Activated T-helper 2 cell treated with anti-CD3 and anti-CD28 coated beads, Interferon-gamma antibody, Interleukin-2, Interleukin-4, amounts not matched to agents 10 μg/mL and 5 μg/mL and 100 μg/mL, durations not matched to agents 14 hours and 24 hours and 36 hours (primary cell): ENCODE measurements at regions not wholly inside any gene's neighbourhood (a gene's known extent, or its start where the extent isn't known, plus 50 kb on each side); places are given as distances from the start of the nearest gene placed in this dataset.

ENCODE experiments used
- DNase-seq: peaks from one replicate; pipeline ENCODE4 v3.0.0; 2021; ENCODE audit warnings: low spot score
- H3K27ac Mint-ChIP-seq: one replicate; pipeline ENCODE4 v1.8.0; 2021; ENCODE audit warnings: mixed read lengths
- H3K27me3 Mint-ChIP-seq: one replicate; pipeline ENCODE4 v1.8.0; 2021; ENCODE audit warnings: low read depth, mixed read lengths
- H3K36me3 Mint-ChIP-seq: one replicate; pipeline ENCODE4 v1.8.0; 2021; ENCODE audit warnings: low read depth, mixed read lengths
- H3K4me1 Mint-ChIP-seq: one replicate; pipeline ENCODE4 v1.8.0; 2021; ENCODE audit warnings: low read depth, mixed read lengths
- H3K4me3 Mint-ChIP-seq: one replicate; pipeline ENCODE4 v1.8.0; 2021; ENCODE audit warnings: low read depth, mild to moderate bottlenecking, moderate library complexity, mixed read lengths
- H3K9me3 Mint-ChIP-seq: one replicate; pipeline ENCODE4 v1.8.0; 2021; ENCODE audit warnings: mixed read lengths
- intact Hi-C: fragments of 100-400 bp; cut with micrococcal nuclease; formaldehyde crosslinking; loops from one replicate; pipeline ENCODE4 v1.15.1; 2023

- DNase-seq = no peak
- H3K9me3 Mint-ChIP-seq = peaks cover 8% of the 10 kb centered on the region
- H3K27ac Mint-ChIP-seq = no peak overlapping the region
- H3K4me1 Mint-ChIP-seq = no peaks in the 10 kb centered on the region
- no peak overlapping the region for H3K4me3 Mint-ChIP-seq
- intact Hi-C loops = no loop called here
- H3K27me3 Mint-ChIP-seq = no peaks in the 10 kb centered on the region
- H3K36me3 Mint-ChIP-seq = no peaks in the 10 kb centered on the region
Observed at GRCh38 chr11:22984045-22984444, 123.8 kb upstream of the CCDC179 start.

- H3K27ac Mint-ChIP-seq = no peak overlapping the region
- peaks cover 20% of the 10 kb centered on the region for H3K9me3 Mint-ChIP-seq
- no peaks in the 10 kb centered on the region for H3K27me3 Mint-ChIP-seq
- H3K4me3 Mint-ChIP-seq = no peak overlapping the region
- DNase-seq = no peak
- H3K4me1 Mint-ChIP-seq = no peaks in the 10 kb centered on the region
- H3K36me3 Mint-ChIP-seq = no peaks in the 10 kb centered on the region
- intact Hi-C loops = no loop called here
Observed at GRCh38 chr11:22989371-22989770, 129.1 kb upstream of the CCDC179 start.

- no peak overlapping the region for H3K4me3 Mint-ChIP-seq
- peaks cover 20% of the 10 kb centered on the region for H3K9me3 Mint-ChIP-seq
- no peaks in the 10 kb centered on the region for H3K36me3 Mint-ChIP-seq
- no peak overlapping the region for H3K27ac Mint-ChIP-seq
- no peaks in the 10 kb centered on the region for H3K27me3 Mint-ChIP-seq
- DNase-seq = no peak
- no peaks in the 10 kb centered on the region for H3K4me1 Mint-ChIP-seq
- intact Hi-C loops = no loop called here
Observed at GRCh38 chr11:22991196-22991595, 130.9 kb upstream of the CCDC179 start.

GRCh38 chr11:23006730-23007129 is 146.5 kb upstream of the CCDC179 start:
- Mint-ChIP-seq H3K4me1 (no peaks in the 10 kb centered on the region), H3K27me3 (no peaks in the 10 kb centered on the region), H3K36me3 (no peaks in the 10 kb centered on the region), H3K4me3 (no peak overlapping the region), H3K9me3 (peaks cover 21% of the 10 kb centered on the region), H3K27ac (no peak overlapping the region)
- intact Hi-C loops = no loop called here
- no peak for DNase-seq

GRCh38 chr11:23010790-23011335 is 150.6 kb upstream of the CCDC179 start:
- Mint-ChIP-seq H3K36me3 (no peaks in the 10 kb centered on the region), H3K4me3 (no peak overlapping the region), H3K27me3 (no peaks in the 10 kb centered on the region), H3K27ac (no peak overlapping the region), H3K4me1 (no peaks in the 10 kb centered on the region), H3K9me3 (no peaks in the 10 kb centered on the region)
- intact Hi-C loops = no loop called here
- no peak for DNase-seq

- H3K4me3 Mint-ChIP-seq = no peak overlapping the region
- no peaks in the 10 kb centered on the region for H3K9me3 Mint-ChIP-seq
- intact Hi-C loops = no loop called here
- no peaks in the 10 kb centered on the region for H3K4me1 Mint-ChIP-seq
- H3K27me3 Mint-ChIP-seq = no peaks in the 10 kb centered on the region
- H3K36me3 Mint-ChIP-seq = no peaks in the 10 kb centered on the region
- no peak overlapping the region for H3K27ac Mint-ChIP-seq
- DNase-seq = no peak
Observed at GRCh38 chr11:23012930-23013329, 152.7 kb upstream of the CCDC179 start.

GRCh38 chr11:23013509-23013908 is 153.2 kb upstream of the CCDC179 start:
- Mint-ChIP-seq H3K4me1 (no peaks in the 10 kb centered on the region), H3K27me3 (no peaks in the 10 kb centered on the region), H3K9me3 (no peaks in the 10 kb centered on the region), H3K27ac (no peak overlapping the region), H3K36me3 (no peaks in the 10 kb centered on the region), H3K4me3 (no peak overlapping the region)
- intact Hi-C loops = no loop called here
- DNase-seq = no peak

- Mint-ChIP-seq H3K36me3 (no peaks in the 10 kb centered on the region), H3K9me3 (no peaks in the 10 kb centered on the region), H3K27ac (no peak overlapping the region), H3K4me3 (no peak overlapping the region), H3K27me3 (no peaks in the 10 kb centered on the region), H3K4me1 (no peaks in the 10 kb centered on the region)
- no peak for DNase-seq
- intact Hi-C loops = no loop called here
Observed at GRCh38 chr11:23021287-23021863, 161.1 kb upstream of the CCDC179 start.

- no peaks in the 10 kb centered on the region for H3K27me3 Mint-ChIP-seq
- H3K4me1 Mint-ChIP-seq = no peaks in the 10 kb centered on the region
- H3K27ac Mint-ChIP-seq = no peak overlapping the region
- H3K36me3 Mint-ChIP-seq = no peaks in the 10 kb centered on the region
- no peaks in the 10 kb centered on the region for H3K9me3 Mint-ChIP-seq
- H3K4me3 Mint-ChIP-seq = no peak overlapping the region
- no peak for DNase-seq
- intact Hi-C loops = no loop called here
Observed at GRCh38 chr11:23022854-23023253, 162.6 kb upstream of the CCDC179 start.

- H3K27ac Mint-ChIP-seq = no peak overlapping the region
- no peaks in the 10 kb centered on the region for H3K4me1 Mint-ChIP-seq
- H3K9me3 Mint-ChIP-seq = no peaks in the 10 kb centered on the region
- DNase-seq = no peak
- intact Hi-C loops = no loop called here
- H3K4me3 Mint-ChIP-seq = no peak overlapping the region
- H3K36me3 Mint-ChIP-seq = no peaks in the 10 kb centered on the region
- no peaks in the 10 kb centered on the region for H3K27me3 Mint-ChIP-seq
Observed at GRCh38 chr11:23023319-23023718, 163.0 kb upstream of the CCDC179 start.

- Mint-ChIP-seq H3K27me3 (no peaks in the 10 kb centered on the region), H3K36me3 (no peaks in the 10 kb centered on the region), H3K27ac (no peak overlapping the region), H3K4me1 (no peaks in the 10 kb centered on the region), H3K9me3 (no peaks in the 10 kb centered on the region), H3K4me3 (no peak overlapping the region)
- DNase-seq = no peak
- intact Hi-C loops = no loop called here
Observed at GRCh38 chr11:23041001-23041503, 180.8 kb upstream of the CCDC179 start.

- Mint-ChIP-seq H3K36me3 (no peaks in the 10 kb centered on the region), H3K4me3 (no peak overlapping the region), H3K27me3 (no peaks in the 10 kb centered on the region), H3K4me1 (no peaks in the 10 kb centered on the region), H3K27ac (no peak overlapping the region), H3K9me3 (no peaks in the 10 kb centered on the region)
- DNase-seq = no peak
- intact Hi-C loops = no loop called here
Observed at GRCh38 chr11:23058656-23059055, 198.4 kb upstream of the CCDC179 start.

- no peaks in the 10 kb centered on the region for H3K4me1 Mint-ChIP-seq
- H3K27ac Mint-ChIP-seq = no peak overlapping the region
Observed at GRCh38 chr11:23063276-23063675, 203.0 kb upstream of the CCDC179 start.

More at GRCh38 chr11:23063276-23063675, 203.0 kb upstream of the CCDC179 start:
- intact Hi-C loops = no loop called here
- no peak overlapping the region for H3K4me3 Mint-ChIP-seq
- H3K27me3 Mint-ChIP-seq = no peaks in the 10 kb centered on the region
- no peaks in the 10 kb centered on the region for H3K9me3 Mint-ChIP-seq
- H3K36me3 Mint-ChIP-seq = no peaks in the 10 kb centered on the region
- no peak for DNase-seq
